Endodermal cell (in vitro differentiated cells): ENCODE measurements at regions not wholly inside any gene's neighbourhood (a gene's known extent, or its start where the extent isn't known, plus 50 kb on each side); places are given as distances from the start of the nearest gene placed in this dataset.

Source experiments
- DNase-seq: peaks from one replicate; pipeline ENCODE4 v3.0.0-alpha.2; 2017
- H3K27ac ChIP-seq: 2 replicates; pipeline ENCODE4 v1.5.1; 2013; ENCODE audit warnings: mild to moderate bottlenecking, low read depth, low read length, moderate library complexity
- H3K27me3 ChIP-seq: 2 replicates; pipeline ENCODE4 v1.6.1; 2013; ENCODE audit warnings: mild to moderate bottlenecking, low read length, moderate library complexity; ENCODE audit not compliant: insufficient read depth, control insufficient read depth, poor library complexity, severe bottlenecking
- H3K36me3 ChIP-seq: 2 replicates; pipeline ENCODE4 v1.7.0; 2013; ENCODE audit warnings: mild to moderate bottlenecking, low read length, moderate library complexity; ENCODE audit not compliant: control insufficient read depth, insufficient read depth
- H3K4me1 ChIP-seq: one replicate; pipeline ENCODE4 v1.7.0; 2013; ENCODE audit warnings: low read length; ENCODE audit not compliant: control insufficient read depth, insufficient read depth
- H3K4me3 ChIP-seq: 2 replicates; pipeline ENCODE4 v1.5.1; 2013; ENCODE audit warnings: mild to moderate bottlenecking, low read length, moderate library complexity
- H3K9ac ChIP-seq: 2 replicates; pipeline ENCODE4 v1.6.1; 2013; ENCODE audit warnings: mild to moderate bottlenecking, low read length, moderate library complexity; ENCODE audit not compliant: poor library complexity, severe bottlenecking; ENCODE audit errors: extremely low read depth
- H3K9me3 ChIP-seq: 2 replicates; pipeline ENCODE4 v1.6.1; 2013; ENCODE audit warnings: mild to moderate bottlenecking, low read length, moderate library complexity; ENCODE audit not compliant: control insufficient read depth
- H3K27ac Mint-ChIP-seq: 2 replicates; pipeline ENCODE4 v1.8.0; 2020; ENCODE audit warnings: mixed read lengths
- H3K27me3 Mint-ChIP-seq: 2 replicates; pipeline ENCODE4 v1.8.0; 2021; ENCODE audit warnings: mild to moderate bottlenecking, mixed read lengths; ENCODE audit not compliant: insufficient read depth
- H3K36me3 Mint-ChIP-seq: 2 replicates; pipeline ENCODE4 v1.8.0; 2020; ENCODE audit warnings: low read depth, mixed read lengths
- H3K4me1 Mint-ChIP-seq: 2 replicates; pipeline ENCODE4 v1.8.0; 2020; ENCODE audit warnings: mixed read lengths
- H3K4me3 Mint-ChIP-seq: 2 replicates; pipeline ENCODE4 v1.8.0; 2020; ENCODE audit warnings: mild to moderate bottlenecking, moderate library complexity, mixed read lengths
- H3K9me3 Mint-ChIP-seq: 2 replicates; pipeline ENCODE4 v1.8.0; 2020; ENCODE audit warnings: mild to moderate bottlenecking, mixed read lengths
- CTCF ChIP-seq: fragments of 200-600 bp; sonication (generic); conservative IDR thresholded peaks from 2 replicates; pipeline ENCODE4 v1.5.0; 2021; ENCODE audit warnings: antibody characterized with exemption, mild to moderate bottlenecking
- WGBS, 2 experiments: methylation state at CpG; one replicate each; pipeline versions ENCODE4 v1.1.5 to v1.1.7; 2013; ENCODE audit warnings: missing lambda C conversion rate in 2 of 2, mixed read lengths in 1 of 2; ENCODE audit not compliant: insufficient coverage in 1 of 2, insufficient read length in 1 of 2; 5-methylcytosine and 5-hydroxymethylcytosine counted together

GRCh38 chr22:47444746-47445065, 682.3 kb downstream of the TBC1D22A start:
- Histone ChIP-seq H3K4me1 (no peaks in the 10 kb centered on the region), H3K27me3 (no peaks in the 10 kb centered on the region), H3K9me3 (peaks cover 59% of the 10 kb centered on the region), H3K4me3 (no peak overlapping the region), H3K9ac (no peak overlapping the region), H3K36me3 (no peaks in the 10 kb centered on the region), H3K27ac (no peak overlapping the region)
- Mint-ChIP-seq H3K27ac (no peak overlapping the region), H3K4me1 (no peaks in the 10 kb centered on the region), H3K36me3 (no peaks in the 10 kb centered on the region), H3K4me3 (no peak overlapping the region), H3K27me3 (no peaks in the 10 kb centered on the region), H3K9me3 (peaks cover 99% of the 10 kb centered on the region)
- WGBS, 2 experiments = 50 to 83% methylated on average over 1 to 6 of the region's 6 CpGs
- TF ChIP-seq CTCF = no peak
- DNase-seq = no peak

- H3K36me3 Mint-ChIP-seq = no peaks in the 10 kb centered on the region
- no peak overlapping the region for H3K27ac Mint-ChIP-seq
- no peaks in the 10 kb centered on the region for H3K27me3 Mint-ChIP-seq
- H3K9me3 Mint-ChIP-seq = peaks cover 99% of the 10 kb centered on the region
- Histone ChIP-seq H3K9me3 (peaks cover 62% of the 10 kb centered on the region), H3K9ac (no peak overlapping the region), H3K4me1 (no peaks in the 10 kb centered on the region), H3K36me3 (no peaks in the 10 kb centered on the region), H3K27me3 (no peaks in the 10 kb centered on the region), H3K27ac (no peak overlapping the region), H3K4me3 (no peak overlapping the region)
- WGBS, 2 experiments = 68 to 79% methylated on average over 8 to 16 of the region's 16 CpGs
- TF ChIP-seq CTCF = no peak
- no peaks in the 10 kb centered on the region for H3K4me1 Mint-ChIP-seq
- DNase-seq = no peak
- H3K4me3 Mint-ChIP-seq = no peak overlapping the region
Measured at GRCh38 chr22:47443836-47444745, 681.6 kb downstream of the TBC1D22A start.

GRCh38 chr22:47442821-47443220, 680.4 kb downstream of the TBC1D22A start:
- 72 to 80% methylated on average over 6 of the region's 6 CpGs for WGBS, 2 experiments
- H3K4me1 Mint-ChIP-seq = no peaks in the 10 kb centered on the region
- H3K36me3 Mint-ChIP-seq = no peaks in the 10 kb centered on the region
- Histone ChIP-seq H3K36me3 (no peaks in the 10 kb centered on the region), H3K4me1 (no peaks in the 10 kb centered on the region), H3K4me3 (no peak overlapping the region), H3K9ac (no peak overlapping the region), H3K9me3 (peaks cover 67% of the 10 kb centered on the region), H3K27me3 (no peaks in the 10 kb centered on the region), H3K27ac (no peak overlapping the region)
- no peaks in the 10 kb centered on the region for H3K27me3 Mint-ChIP-seq
- H3K4me3 Mint-ChIP-seq = no peak overlapping the region
- no peak for DNase-seq
- H3K27ac Mint-ChIP-seq = no peak overlapping the region
- no peak for TF ChIP-seq CTCF
- H3K9me3 Mint-ChIP-seq = peaks cover 98% of the 10 kb centered on the region
